CD1c-positive myeloid dendritic cell (primary cell): ENCODE measurements at regions not wholly inside any gene's neighbourhood (a gene's known extent, or its start where the extent isn't known, plus 50 kb on each side); places are given as distances from the start of the nearest gene placed in this dataset.
"Not testable (repeated sequence)": the region's sequence is repeated elsewhere in the genome, so short reads cannot be mapped to it uniquely, and the experiment has no call there.

Experiments
- DNase-seq: peaks from one replicate; pipeline ENCODE4 v3.0.0-alpha.2; 2016; ENCODE audit errors: extremely low spot score

DNA sequence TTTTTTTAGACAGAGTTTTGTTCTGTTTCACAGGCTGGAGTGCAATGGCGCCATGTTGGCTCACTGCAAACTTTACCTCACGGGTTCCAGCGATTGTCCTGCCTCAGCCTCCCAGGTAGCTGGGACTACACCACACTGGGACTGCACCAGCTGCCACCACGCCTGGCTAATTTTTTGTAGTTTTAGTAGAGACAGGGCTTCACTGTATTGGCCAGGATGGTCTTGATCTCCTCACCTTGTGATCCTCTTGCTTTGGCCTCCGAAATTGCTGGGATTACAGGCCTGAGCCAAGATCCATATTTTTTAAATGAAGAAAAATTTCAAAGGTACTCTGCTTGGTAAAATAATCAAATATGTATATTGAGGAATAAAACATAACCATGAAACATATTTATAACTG is 195.8 kb upstream of the TPTE start:
- DNase-seq = peak; percentile 78

GRCh38 chr21:10326146-10326545 is 195.2 kb upstream of the TPTE start:
- not testable (repeated sequence) for DNase-seq

GRCh38 chr21:10328646-10329045 is 192.7 kb upstream of the TPTE start:
- DNase-seq = not testable (repeated sequence)

GRCh38 chr21:10330641-10331119 is 190.7 kb upstream of the TPTE start:
- DNase-seq = not testable (repeated sequence)

DNA sequence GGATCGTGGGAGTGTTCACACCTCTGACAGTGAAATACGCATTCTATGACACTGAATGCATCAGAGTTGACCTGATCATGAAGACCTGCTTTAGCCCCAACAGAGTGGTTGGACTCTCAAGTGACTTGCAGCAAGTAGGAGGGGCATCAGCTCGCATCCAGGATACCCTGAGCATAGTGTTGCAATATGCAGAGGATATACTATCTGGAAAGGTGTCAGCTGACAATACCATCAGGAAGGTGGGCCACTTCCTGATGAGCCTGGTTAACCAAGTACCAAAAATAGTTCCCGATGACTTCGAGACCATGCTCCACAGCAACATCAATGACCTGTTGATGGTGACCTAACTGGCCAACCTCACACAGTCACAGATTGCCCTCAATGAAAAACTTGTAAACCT is 190.2 kb upstream of the TPTE start:
- not testable (repeated sequence) for DNase-seq

DNA sequence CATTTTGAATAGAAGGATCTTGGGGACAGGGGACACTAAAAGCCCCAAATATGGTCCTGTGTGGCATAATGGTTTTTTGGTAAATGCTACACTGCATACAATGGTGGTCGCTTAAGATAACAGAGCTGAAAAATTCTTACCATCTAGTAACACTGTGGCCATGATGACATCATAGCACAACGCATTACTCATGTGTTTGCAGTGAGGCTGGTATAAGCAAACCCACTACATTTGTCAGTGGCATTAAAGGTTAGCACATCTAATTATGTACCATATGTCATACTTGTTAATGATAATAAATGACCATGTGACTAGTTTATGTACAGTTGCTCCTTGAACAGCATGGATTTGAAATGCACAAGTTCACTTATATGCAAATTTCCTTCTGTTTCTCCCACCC is 188.4 kb upstream of the TPTE start:
- not testable (repeated sequence) for DNase-seq

- not testable (repeated sequence) for DNase-seq
Measured at GRCh38 chr21:10334391-10334790, 187.0 kb upstream of the TPTE start.

GRCh38 chr21:10342261-10342956 is 179.0 kb upstream of the TPTE start:
- DNase-seq = not testable (repeated sequence)

GRCh38 chr21:10343146-10343935 is 178.0 kb upstream of the TPTE start:
- not testable (repeated sequence) for DNase-seq

- not testable (repeated sequence) for DNase-seq
Measured at GRCh38 chr21:10344266-10344665, 177.1 kb upstream of the TPTE start.

DNA sequence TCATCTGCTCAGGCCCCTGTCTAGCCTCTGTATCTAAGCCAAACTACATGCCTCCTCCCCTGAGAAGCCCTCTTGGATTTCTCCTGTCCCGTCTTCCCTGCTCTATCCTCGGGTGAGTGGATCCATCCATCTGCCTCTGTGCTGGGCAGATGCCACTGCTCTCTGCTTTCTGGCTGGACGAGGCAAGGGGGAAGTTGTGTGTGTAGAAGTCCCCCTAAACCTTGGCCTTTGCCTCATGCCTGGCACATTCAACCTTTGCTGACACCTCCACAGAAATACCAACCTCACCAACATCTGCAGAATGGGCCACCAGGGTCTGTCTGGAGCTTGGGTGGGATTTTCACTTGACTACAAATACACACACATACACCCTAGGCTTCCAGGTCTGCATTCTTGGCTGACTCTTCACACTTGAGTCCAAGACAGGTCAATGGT is 176.2 kb upstream of the TPTE start:
- DNase-seq = not testable (repeated sequence)

DNA sequence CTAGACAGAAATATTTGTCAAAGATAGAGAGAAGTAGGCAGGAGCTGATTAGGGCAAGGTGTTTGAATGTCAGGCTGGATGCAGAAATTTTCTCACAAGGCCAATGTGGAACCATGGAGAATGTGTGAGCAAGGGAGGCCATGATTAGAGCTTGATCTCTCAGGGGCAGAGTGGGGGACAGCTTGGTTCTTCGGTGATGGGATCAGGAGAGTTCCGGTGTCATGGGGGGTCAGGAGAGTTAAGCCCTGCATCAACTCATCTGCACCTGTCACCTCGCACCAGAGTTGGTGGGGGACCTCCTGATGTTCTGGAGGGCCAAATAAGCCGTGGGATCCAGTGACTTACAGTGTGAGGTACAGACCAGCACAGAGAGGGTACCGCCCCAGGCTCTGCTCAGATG is 175.1 kb upstream of the TPTE start:
- not testable (repeated sequence) for DNase-seq

GRCh38 chr21:10346933-10347615 is 174.3 kb upstream of the TPTE start:
- DNase-seq = not testable (repeated sequence)

- DNase-seq = not testable (repeated sequence)
Measured at GRCh38 chr21:10347675-10348074, 173.7 kb upstream of the TPTE start.

- not testable (repeated sequence) for DNase-seq
Measured at GRCh38 chr21:10348150-10348549, 173.2 kb upstream of the TPTE start.

GRCh38 chr21:10354851-10355578 is 166.4 kb upstream of the TPTE start:
- DNase-seq = not testable (repeated sequence)

DNA sequence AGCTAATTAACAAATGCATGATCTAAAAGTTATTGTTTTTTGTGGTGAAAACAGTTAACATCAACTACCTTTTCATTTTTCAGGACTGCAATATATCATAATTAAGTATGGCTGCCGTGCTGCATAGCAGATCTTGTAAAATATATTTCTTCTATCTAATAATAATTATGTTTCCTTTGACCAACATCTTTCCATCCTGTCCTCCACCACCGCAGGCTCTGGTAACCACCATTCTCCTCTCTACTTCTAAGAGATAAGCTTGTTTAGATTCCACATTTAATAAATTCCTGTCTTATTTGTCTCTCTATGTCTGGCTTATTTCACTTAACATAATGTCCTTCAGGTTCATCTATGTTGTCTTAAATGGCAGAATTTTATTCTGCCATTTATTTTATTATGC is 162.3 kb upstream of the TPTE start:
- DNase-seq = not testable (repeated sequence)

DNA sequence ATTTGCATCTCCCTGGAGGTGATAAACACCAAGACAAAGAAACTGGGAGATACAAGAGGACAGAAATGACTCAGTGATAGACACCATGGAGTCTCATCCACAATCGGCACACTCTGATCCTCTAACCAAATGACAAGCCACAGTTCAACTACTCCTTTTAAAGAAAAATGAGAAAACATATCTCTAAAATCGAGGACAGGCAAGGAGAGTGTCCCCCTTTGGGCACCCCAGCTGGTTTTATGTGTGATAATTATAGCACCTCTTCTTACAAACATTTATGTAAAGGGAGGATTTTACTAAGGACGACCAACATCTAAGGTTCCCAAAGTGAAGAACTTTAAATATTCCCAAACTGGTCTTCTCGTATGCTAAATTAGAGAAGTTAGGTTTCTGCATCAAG is 161.5 kb upstream of the TPTE start:
- not testable (repeated sequence) for DNase-seq

- not testable (repeated sequence) for DNase-seq
Measured at GRCh38 chr21:10361214-10361736, 160.1 kb upstream of the TPTE start.

- not testable (repeated sequence) for DNase-seq
Measured at GRCh38 chr21:10362816-10363215, 158.6 kb upstream of the TPTE start.

DNA sequence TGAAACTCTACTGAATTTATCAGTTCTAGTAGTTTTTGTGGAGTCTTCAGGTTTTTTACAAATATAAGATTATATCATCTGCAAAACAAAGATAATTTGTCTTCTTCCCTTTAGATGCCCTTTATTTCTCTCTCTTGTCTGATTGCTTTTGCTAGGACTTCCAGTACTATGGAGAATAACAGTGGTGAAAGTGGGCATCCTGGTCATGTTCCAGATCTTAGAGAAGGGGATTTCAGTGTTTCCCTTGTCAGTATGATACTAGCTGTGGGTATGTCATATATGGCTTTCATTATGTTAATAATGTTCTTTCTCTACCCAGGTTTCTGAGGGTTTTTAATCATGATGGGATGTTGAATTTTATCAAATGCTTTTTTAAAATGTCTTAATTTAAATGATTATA is 158.1 kb upstream of the TPTE start:
- peak; percentile 11 for DNase-seq
